GM04504 (cell line): ENCODE measurements at regions not wholly inside any gene's neighbourhood (a gene's known extent, or its start where the extent isn't known, plus 50 kb on each side); places are given as distances from the start of the nearest gene placed in this dataset.

Experiments
- DNase-seq: peaks from one replicate; pipeline ENCODE4 v3.0.0-alpha.2; 2012; ENCODE audit warnings: low read depth

GRCh38 chr20:63100174-63100925 lies 93.6 kb upstream of the BHLHE23 start:
- DNase-seq, result no peak

- DNase-seq, result no peak
Observed at GRCh38 chr20:63099456-63100173, 92.9 kb upstream of the BHLHE23 start.

GRCh38 chr20:63098195-63098810 lies 91.5 kb upstream of the BHLHE23 start:
- DNase-seq, result no peak

GRCh38 chr20:63097336-63097831 lies 90.6 kb upstream of the BHLHE23 start:
- DNase-seq, result no peak

- DNase-seq, result no peak
Observed at GRCh38 chr20:63096681-63097335, 90.0 kb upstream of the BHLHE23 start.

- no peak for DNase-seq
Observed at GRCh38 chr20:63095718-63096654, 89.2 kb upstream of the BHLHE23 start.

- DNase-seq, result no peak
Observed at GRCh38 chr20:63094767-63095499, 88.2 kb upstream of the BHLHE23 start.

- DNase-seq, result no peak
Observed at GRCh38 chr20:63093966-63094766, 87.4 kb upstream of the BHLHE23 start.

GRCh38 chr20:63092660-63093215 lies 86.0 kb upstream of the BHLHE23 start:
- DNase-seq, result no peak

GRCh38 chr20:63091901-63092659 lies 85.3 kb upstream of the BHLHE23 start:
- DNase-seq, result no peak

GRCh38 chr20:63090682-63091571 lies 84.2 kb upstream of the BHLHE23 start:
- DNase-seq, result no peak

GRCh38 chr20:63090052-63090451 lies 83.3 kb upstream of the BHLHE23 start:
- DNase-seq, result no peak

- no peak for DNase-seq
Observed at GRCh38 chr20:63089051-63089907, 82.5 kb upstream of the BHLHE23 start.

GRCh38 chr20:63087872-63088680 lies 81.3 kb upstream of the BHLHE23 start:
- DNase-seq, result no peak

GRCh38 chr20:63087236-63087871 lies 80.6 kb upstream of the BHLHE23 start:
- DNase-seq, result no peak
